Globus pallidus (tissue), 1 donor: ENCODE measurements at regions not wholly inside any gene's neighbourhood (a gene's known extent, or its start where the extent isn't known, plus 50 kb on each side); places are given as distances from the start of the nearest gene placed in this dataset.
A peak's percentile ranks its signal among the peaks of the same experiment; 100 is the strongest.
"Not testable (repeated sequence)": the region's sequence is repeated elsewhere in the genome, so short reads cannot be mapped to it uniquely, and the experiment has no call there.

Experiments used
- DNase-seq: peaks from one replicate; pipeline ENCODE4 v3.0.0-alpha.2; 2015; ENCODE audit warnings: low spot score

- DNase-seq = no peak
Observed at GRCh38 chr10:17538941-17539340, 78.2 kb downstream of the HACD1 start.

- DNase-seq = no peak
Observed at GRCh38 chr10:17537281-17537680, 79.9 kb downstream of the HACD1 start.

GRCh38 chr10:17536221-17536620 is 81.0 kb downstream of the HACD1 start:
- DNase-seq = no peak

- DNase-seq = peak; percentile 11
Observed at GRCh38 chr10:17533731-17534130, 79.3 kb upstream of the ST8SIA6 start.

GRCh38 chr10:17528306-17528862 is 74.0 kb upstream of the ST8SIA6 start:
- no peak for DNase-seq

- DNase-seq = no peak
Observed at GRCh38 chr10:17527514-17528146, 73.2 kb upstream of the ST8SIA6 start.

GRCh38 chr10:17526571-17526970 is 72.2 kb upstream of the ST8SIA6 start:
- DNase-seq = not testable (repeated sequence)

GRCh38 chr10:17523917-17524316 is 69.5 kb upstream of the ST8SIA6 start:
- DNase-seq = no peak

GRCh38 chr10:17523246-17523753 is 68.9 kb upstream of the ST8SIA6 start:
- DNase-seq = no peak

GRCh38 chr10:17522269-17522668 is 67.9 kb upstream of the ST8SIA6 start:
- not testable (repeated sequence) for DNase-seq

- no peak for DNase-seq
Observed at GRCh38 chr10:17519457-17519856, 65.1 kb upstream of the ST8SIA6 start.

- DNase-seq = no peak
Observed at GRCh38 chr10:17518338-17518737, 63.9 kb upstream of the ST8SIA6 start.

- no peak for DNase-seq
Observed at GRCh38 chr10:17516376-17516775, 62.0 kb upstream of the ST8SIA6 start.

GRCh38 chr10:17512341-17513001 is 58.1 kb upstream of the ST8SIA6 start:
- DNase-seq = no peak

GRCh38 chr10:17510242-17510908 is 56.0 kb upstream of the ST8SIA6 start:
- DNase-seq = no peak

- no peak for DNase-seq
Observed at GRCh38 chr10:17507538-17507937, 53.1 kb upstream of the ST8SIA6 start.

GRCh38 chr10:17506856-17507471 is 52.6 kb upstream of the ST8SIA6 start:
- no peak for DNase-seq

GRCh38 chr10:17506390-17506789 is 52.0 kb upstream of the ST8SIA6 start:
- DNase-seq = no peak

- DNase-seq = no peak
Observed at GRCh38 chr10:17504547-17505245, 50.3 kb upstream of the ST8SIA6 start.
